MM.1S (cell line): ENCODE measurements at regions not wholly inside any gene's neighbourhood (a gene's known extent, or its start where the extent isn't known, plus 50 kb on each side); places are given as distances from the start of the nearest gene placed in this dataset.

Experiments used
- DNase-seq: peaks from one replicate; pipeline ENCODE4 v3.0.0-alpha.2; 2015
- H2AFZ ChIP-seq: fragments of 300-600 bp; sonication (generic); 2 replicates; pipeline ENCODE4 v1.6.0; 2016; ENCODE audit warnings: antibody characterized with exemption, low read length
- H3F3A ChIP-seq: fragments of 300-600 bp; sonication (generic); 2 replicates; pipeline ENCODE4 v1.6.1; 2016; ENCODE audit warnings: mild to moderate bottlenecking, antibody characterized with exemption, low read length, moderate library complexity, mixed read lengths; ENCODE audit not compliant: insufficient read depth
- H3K27ac ChIP-seq: fragments of 300-600 bp; sonication (generic); 2 replicates; pipeline ENCODE4 v1.5.1; 2016; ENCODE audit warnings: mild to moderate bottlenecking, low read length
- H3K27me3 ChIP-seq: fragments of 300-600 bp; sonication (generic); replicated peaks from 2 replicates; pipeline ENCODE4 v1.6.0; 2016; ENCODE audit warnings: low read length; ENCODE audit not compliant: insufficient read depth
- H3K36me3 ChIP-seq: fragments of 300-600 bp; sonication (generic); replicated peaks from 2 replicates; pipeline ENCODE4 v1.6.1; 2016; ENCODE audit warnings: mild to moderate bottlenecking, low read length, mixed read lengths; ENCODE audit not compliant: insufficient read depth
- H3K4me1 ChIP-seq: fragments of 300-600 bp; sonication (generic); 2 replicates; pipeline ENCODE4 v1.6.1; 2016; ENCODE audit warnings: low read length, mixed read lengths
- H3K4me2 ChIP-seq: fragments of 300-600 bp; sonication (generic); 2 replicates; pipeline ENCODE4 v1.6.0; 2016; ENCODE audit warnings: low read depth, low read length
- H3K4me3 ChIP-seq: fragments of 300-600 bp; sonication (generic); 2 replicates; pipeline ENCODE4 v1.5.1; 2016; ENCODE audit warnings: low read length, mixed read lengths
- H3K79me2 ChIP-seq: fragments of 300-600 bp; sonication (generic); 2 replicates; pipeline ENCODE4 v1.6.1; 2016; ENCODE audit warnings: mixed run types, low read length, mixed read lengths
- H3K9ac ChIP-seq: fragments of 300-600 bp; sonication (generic); 2 replicates; pipeline ENCODE4 v1.6.1; 2016; ENCODE audit warnings: low read length, mixed read lengths
- H3K9me2 ChIP-seq: fragments of 300-600 bp; sonication (generic); replicated peaks from 2 replicates; pipeline ENCODE4 v1.6.1; 2016; ENCODE audit warnings: mild to moderate bottlenecking, low read length, mixed read lengths; ENCODE audit not compliant: insufficient read depth
- H3K9me3 ChIP-seq: fragments of 300-600 bp; sonication (generic); replicated peaks from 2 replicates; pipeline ENCODE4 v1.6.1; 2016; ENCODE audit warnings: mild to moderate bottlenecking, low read length, mixed read lengths; ENCODE audit not compliant: insufficient read depth
- H4K20me1 ChIP-seq: fragments of 300-600 bp; sonication (generic); 2 replicates; pipeline ENCODE4 v1.6.1; 2016; ENCODE audit warnings: mild to moderate bottlenecking, low read length, moderate library complexity, mixed read lengths; ENCODE audit not compliant: insufficient read depth
- EZH2 ChIP-seq: fragments of 300-600 bp; sonication (generic); optimal IDR thresholded peaks from 2 replicates; pipeline ENCODE3; 2017; ENCODE audit warnings: low read depth, mild to moderate bottlenecking, antibody characterized with exemption, low read length, mixed read lengths
- EZH2phosphoT487 ChIP-seq: fragments of 300-600 bp; sonication (generic); IDR thresholded peaks from 2 replicates; pipeline ENCODE4 v1.6.1; 2018; ENCODE audit warnings: antibody characterized with exemption, low read length
- TF ChIP-seq, protein P1 (sequence below): fragments of 300-600 bp; sonication (generic); IDR thresholded peaks from 2 replicates; pipeline ENCODE4 v1.5.1; 2016; ENCODE audit warnings: antibody characterized with exemption, low read length, mixed read lengths

DNA sequence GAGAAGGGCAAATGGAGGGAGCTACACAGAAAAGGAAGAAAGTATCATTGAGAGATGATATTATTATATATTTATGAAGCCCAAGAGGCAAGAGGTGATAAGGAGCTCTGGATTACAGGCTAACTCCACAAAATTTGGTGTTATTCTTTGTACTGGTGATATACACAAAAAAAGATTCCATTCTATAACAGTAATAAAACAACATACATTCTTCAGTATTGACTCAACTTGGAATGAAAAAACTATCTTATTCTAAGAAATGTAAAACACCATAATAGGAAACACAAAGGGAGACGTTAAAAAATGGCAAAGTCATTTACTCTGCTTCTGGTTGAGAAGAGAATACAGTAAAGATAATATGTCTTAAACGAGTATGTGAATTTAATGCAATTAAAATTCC is 99.4 kb downstream of the TEX35 start:
- H3K36me3 ChIP-seq: no peaks in the 10 kb centered on the region
- no peaks in the 10 kb centered on the region for H3K27me3 ChIP-seq
- H3K9ac ChIP-seq: no peak overlapping the region
- H3K4me1 ChIP-seq: peaks cover 4% of the 10 kb centered on the region
- no peak overlapping the region for H3K4me2 ChIP-seq
- no peak overlapping the region for H2AFZ ChIP-seq
- H3K9me2 ChIP-seq: no peaks in the 10 kb centered on the region
- H3K27ac ChIP-seq: no peak overlapping the region
- H3K9me3 ChIP-seq: no peaks in the 10 kb centered on the region
- H4K20me1 ChIP-seq: no peaks in the 10 kb centered on the region
- TF ChIP-seq EZH2 (no peak), EZH2phosphoT487 (no peak)
- TF ChIP-seq, protein P1, sequence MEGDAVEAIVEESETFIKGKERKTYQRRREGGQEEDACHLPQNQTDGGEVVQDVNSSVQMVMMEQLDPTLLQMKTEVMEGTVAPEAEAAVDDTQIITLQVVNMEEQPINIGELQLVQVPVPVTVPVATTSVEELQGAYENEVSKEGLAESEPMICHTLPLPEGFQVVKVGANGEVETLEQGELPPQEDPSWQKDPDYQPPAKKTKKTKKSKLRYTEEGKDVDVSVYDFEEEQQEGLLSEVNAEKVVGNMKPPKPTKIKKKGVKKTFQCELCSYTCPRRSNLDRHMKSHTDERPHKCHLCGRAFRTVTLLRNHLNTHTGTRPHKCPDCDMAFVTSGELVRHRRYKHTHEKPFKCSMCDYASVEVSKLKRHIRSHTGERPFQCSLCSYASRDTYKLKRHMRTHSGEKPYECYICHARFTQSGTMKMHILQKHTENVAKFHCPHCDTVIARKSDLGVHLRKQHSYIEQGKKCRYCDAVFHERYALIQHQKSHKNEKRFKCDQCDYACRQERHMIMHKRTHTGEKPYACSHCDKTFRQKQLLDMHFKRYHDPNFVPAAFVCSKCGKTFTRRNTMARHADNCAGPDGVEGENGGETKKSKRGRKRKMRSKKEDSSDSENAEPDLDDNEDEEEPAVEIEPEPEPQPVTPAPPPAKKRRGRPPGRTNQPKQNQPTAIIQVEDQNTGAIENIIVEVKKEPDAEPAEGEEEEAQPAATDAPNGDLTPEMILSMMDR: no peak
- H3F3A ChIP-seq: no peaks in the 10 kb centered on the region
- no peak overlapping the region for H3K4me3 ChIP-seq
- DNase-seq: no peak
- no peaks in the 10 kb centered on the region for H3K79me2 ChIP-seq

DNA sequence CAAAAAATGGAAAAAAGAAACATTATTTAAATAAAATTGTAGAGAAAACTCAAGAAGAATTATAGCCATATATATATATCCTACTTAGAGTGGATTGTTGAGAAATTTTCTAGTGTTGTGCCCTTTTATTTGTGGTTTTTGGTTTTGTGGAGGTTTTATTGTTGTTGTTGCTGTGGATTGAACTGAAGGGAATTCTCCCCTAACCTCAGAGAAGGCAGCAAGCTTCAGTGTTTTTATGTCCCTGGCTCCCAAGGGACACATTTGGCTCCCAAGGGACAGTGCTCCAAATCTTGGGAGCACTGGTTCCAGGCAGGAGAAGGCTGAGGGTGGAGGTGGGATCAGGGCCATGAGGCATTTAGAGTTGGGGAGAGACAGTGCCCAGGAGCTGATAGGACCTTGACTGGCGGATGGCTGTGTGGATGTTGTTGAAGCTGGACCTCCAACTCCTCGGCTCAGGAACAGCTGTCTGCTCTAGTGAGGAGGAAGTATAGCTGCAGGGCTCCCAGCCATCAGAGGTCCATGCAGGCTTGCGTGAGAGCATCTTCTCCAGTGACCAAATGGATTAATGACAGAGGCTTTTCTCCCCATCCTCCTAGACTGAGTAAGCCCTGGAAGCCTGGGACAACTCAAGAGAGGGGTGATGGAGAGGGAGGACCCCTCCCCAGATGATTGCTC is 100.5 kb downstream of the TEX35 start:
- no peak overlapping the region for H3K4me2 ChIP-seq
- H3K27ac ChIP-seq: no peak overlapping the region
- H3K9me2 ChIP-seq: no peaks in the 10 kb centered on the region
- no peak overlapping the region for H3K4me3 ChIP-seq
- no peak overlapping the region for H2AFZ ChIP-seq
- H3K4me1 ChIP-seq: no peaks in the 10 kb centered on the region
- H4K20me1 ChIP-seq: no peaks in the 10 kb centered on the region
- no peak overlapping the region for H3K9ac ChIP-seq
- H3K27me3 ChIP-seq: no peaks in the 10 kb centered on the region
- TF ChIP-seq, protein P1: no peak
- TF ChIP-seq EZH2phosphoT487 (no peak), EZH2 (no peak)
- DNase-seq: no peak
- H3K79me2 ChIP-seq: no peaks in the 10 kb centered on the region
- no peaks in the 10 kb centered on the region for H3F3A ChIP-seq
- H3K36me3 ChIP-seq: no peaks in the 10 kb centered on the region
- H3K9me3 ChIP-seq: no peaks in the 10 kb centered on the region

DNA sequence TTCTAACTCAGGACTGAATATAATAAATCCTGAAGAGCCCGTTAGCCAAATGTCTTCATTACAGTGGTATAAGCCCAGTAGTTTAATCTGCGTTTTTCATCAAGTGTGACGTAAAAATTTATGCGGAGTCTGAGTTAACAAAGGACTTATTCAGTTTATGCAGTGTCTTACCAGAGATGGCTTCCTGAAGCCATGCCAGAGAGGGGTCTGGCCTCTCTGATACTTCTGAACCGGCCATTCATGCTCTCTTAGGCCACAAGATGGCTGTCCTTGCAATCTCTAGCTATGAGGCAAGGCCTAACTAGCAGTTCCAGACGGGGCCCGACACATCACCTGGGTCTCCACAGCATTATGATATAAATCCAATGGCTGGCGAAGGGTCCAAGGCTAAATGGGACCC is 101.4 kb downstream of the TEX35 start:
- Histone ChIP-seq H3K9ac (no peak overlapping the region), H3K4me1 (no peaks in the 10 kb centered on the region), H3F3A (no peaks in the 10 kb centered on the region), H3K4me3 (no peak overlapping the region), H3K27ac (no peak overlapping the region), H3K4me2 (no peak overlapping the region), H3K79me2 (no peaks in the 10 kb centered on the region), H3K9me2 (no peaks in the 10 kb centered on the region), H4K20me1 (no peaks in the 10 kb centered on the region), H2AFZ (no peak overlapping the region), H3K27me3 (no peaks in the 10 kb centered on the region), H3K9me3 (no peaks in the 10 kb centered on the region), H3K36me3 (no peaks in the 10 kb centered on the region)
- DNase-seq: no peak
- TF ChIP-seq EZH2: no peak
- no peak for TF ChIP-seq EZH2phosphoT487
- TF ChIP-seq, protein P1: no peak
